SK-N-SH (cell line): ENCODE measurements at regions not wholly inside any gene's neighbourhood (a gene's known extent, or its start where the extent isn't known, plus 50 kb on each side); places are given as distances from the start of the nearest gene placed in this dataset.
A peak's percentile ranks its signal among the peaks of the same experiment; 100 is the strongest.
"Not testable (repeated sequence)": the region's sequence is repeated elsewhere in the genome, so short reads cannot be mapped to it uniquely, and the experiment has no call there.

Experiments used
- CTCF ChIA-PET: fragments of 300-600, 350-600 bp; formaldehyde crosslinking; extraction: SDS; loops from one replicate; lab custom pipeline; 2021; lab: Yijun Ruan, JAX
- POLR2A ChIA-PET: fragments of 350-600 bp; sonication (Branson Sonifier 250); formaldehyde crosslinking; extraction: SDS; loops from one replicate; lab custom pipeline; 2020; ENCODE audit warnings: antibody characterized with exemption, inconsistent platforms; lab: Yijun Ruan, JAX
- DNase-seq: peaks from one replicate; pipeline ENCODE4 v3.0.0; 2012
- H2AFZ ChIP-seq: fragments of 200-600 bp; sonication (generic); 2 replicates; pipeline ENCODE4 v1.8.1; 2016; ENCODE audit warnings: antibody characterized with exemption, mild to moderate bottlenecking, low read depth
- H3F3A ChIP-seq: fragments of 200-600 bp; sonication (generic); replicated peaks from 2 replicates; pipeline ENCODE3; 2016; ENCODE audit warnings: antibody characterized with exemption, mild to moderate bottlenecking; ENCODE audit not compliant: insufficient read depth
- H3K27ac ChIP-seq, 2 experiments: fragments of 200-500 bp in 1 of 2; fragments of 200-600 bp in 1 of 2; sonication (Bioruptor generic) in 1 of 2; sonication (generic), shearing (Covaris generic) in 1 of 2; 2 replicates each; pipeline versions ENCODE4 v1.5.1 to v1.6.1; 2014 to 2016; ENCODE audit warnings: low read depth in 2 of 2, inconsistent platforms in 1 of 2, low read length in 1 of 2, mild to moderate bottlenecking in 1 of 2, mixed read lengths in 1 of 2
- H3K27me3 ChIP-seq: fragments of 200-600 bp; sonication (generic), shearing (Covaris generic); 2 replicates; pipeline ENCODE4 v1.6.1; 2016; ENCODE audit warnings: mixed run types; ENCODE audit not compliant: insufficient read depth
- H3K36me3 ChIP-seq, 2 experiments: fragments of 200-500 bp in 1 of 2; fragments of 200-600 bp in 1 of 2; sonication (Bioruptor generic) in 1 of 2; sonication (generic) in 1 of 2; replicated peaks in 1 of 2; 2 replicates each; pipeline versions ENCODE3 to v1.5.1; 2014 to 2016; ENCODE audit warnings: low read length in 1 of 2, mild to moderate bottlenecking in 1 of 2; ENCODE audit not compliant: insufficient read depth in 2 of 2, control insufficient read depth in 1 of 2
- H3K4me1 ChIP-seq, 2 experiments: fragments of 200-500 bp in 1 of 2; fragments of 200-600 bp in 1 of 2; sonication (Bioruptor generic) in 1 of 2; sonication (generic), shearing (Covaris generic) in 1 of 2; 2 replicates each; pipeline versions ENCODE4 v1.5.1 to v1.6.1; 2014 to 2016; ENCODE audit warnings: low read depth in 1 of 2, low read length in 1 of 2, mixed run types in 1 of 2; ENCODE audit not compliant: insufficient read depth in 2 of 2, control insufficient read depth in 1 of 2
- H3K4me2 ChIP-seq: fragments of 200-600 bp; sonication (generic), shearing (Covaris generic); 2 replicates; pipeline ENCODE4 v1.6.1; 2017; ENCODE audit warnings: mixed run types
- H3K4me3 ChIP-seq, 2 experiments: fragments of 200-500 bp in 1 of 2; fragments of 200-600 bp in 1 of 2; sonication (Bioruptor generic) in 1 of 2; sonication (generic), shearing (Covaris generic) in 1 of 2; 2 replicates each; pipeline versions ENCODE4 v1.5.1 to v1.8.1; 2014 to 2016; ENCODE audit warnings: low read depth in 2 of 2, inconsistent platforms in 1 of 2, low read length in 1 of 2, mild to moderate bottlenecking in 1 of 2, mixed read lengths in 1 of 2, moderate library complexity in 1 of 2
- H3K79me2 ChIP-seq: fragments of 200-600 bp; sonication (generic); 2 replicates; pipeline ENCODE4 v1.8.1; 2017; ENCODE audit warnings: mild to moderate bottlenecking; ENCODE audit not compliant: insufficient read depth
- H3K9ac ChIP-seq: fragments of 200-600 bp; sonication (generic); 2 replicates; pipeline ENCODE4 v1.6.1; 2017; ENCODE audit warnings: mixed run types
- H3K9me2 ChIP-seq: fragments of 200-600 bp; sonication (generic); 2 replicates; pipeline ENCODE4 v1.6.1; 2017; ENCODE audit warnings: mixed run types
- H3K9me3 ChIP-seq: fragments of 200-600 bp; sonication (generic); 2 replicates; pipeline ENCODE4 v1.6.1; 2017; ENCODE audit warnings: mixed run types, mild to moderate bottlenecking, moderate library complexity
- H4K20me1 ChIP-seq: fragments of 200-600 bp; sonication (generic); 2 replicates; pipeline ENCODE4 v1.6.1; 2017; ENCODE audit warnings: mild to moderate bottlenecking, mixed run types; ENCODE audit not compliant: insufficient read depth
- ELF1 ChIP-seq: IDR thresholded peaks from 2 replicates; pipeline ENCODE4 v1.4.0; 2012
- EP300 ChIP-seq, 2 experiments: IDR thresholded peaks; 2 replicates each; pipeline versions ENCODE4 v1.4.0 to v1.6.1; 2012; ENCODE audit warnings: borderline replicate concordance in 1 of 2, low read depth in 1 of 2, low read length in 1 of 2
- FOSL2 ChIP-seq: IDR thresholded peaks from 2 replicates; pipeline ENCODE4 v1.4.0; 2012; ENCODE audit warnings: low read depth, mild to moderate bottlenecking, moderate library complexity, borderline replicate concordance
- FOXJ3 ChIP-seq: sonication (generic); formaldehyde crosslinking; IDR thresholded peaks from 2 replicates; pipeline ENCODE4 v1.5.1; 2020; ENCODE audit warnings: mild to moderate bottlenecking, missing genetic modification reagents
- FOXM1 ChIP-seq: IDR thresholded peaks from 2 replicates; pipeline ENCODE4 v1.4.0; 2012; ENCODE audit warnings: low read depth, mild to moderate bottlenecking
- JUND ChIP-seq: IDR thresholded peaks from 2 replicates; pipeline ENCODE4 v1.4.0; 2012
- NFIC ChIP-seq: IDR thresholded peaks from 2 replicates; pipeline ENCODE4 v1.4.0; 2012; ENCODE audit warnings: borderline replicate concordance
- WGBS: methylation state at CpG from one replicate; pipeline ENCODE4 v1.1.6; 2017; ENCODE audit warnings: low lambda C conversion rate; 5-methylcytosine and 5-hydroxymethylcytosine counted together
- TF ChIP-seq, protein P1 (sequence below): IDR thresholded peaks from 2 replicates; pipeline ENCODE4 v1.4.0; 2012; ENCODE audit warnings: low read depth, borderline replicate concordance
- TF ChIP-seq, protein P2 (sequence below): fragments of 150-350 bp; IDR thresholded peaks from 2 replicates; pipeline ENCODE4 v1.6.1; 2016; ENCODE audit warnings: mild to moderate bottlenecking, low read depth, low read length
- TF ChIP-seq, protein P3 (sequence below): fragments of 150-350 bp; IDR thresholded peaks from 2 replicates; pipeline ENCODE4 v1.6.1; 2017; ENCODE audit warnings: antibody characterized with exemption, low read length, low read depth, borderline replicate concordance
- TF ChIP-seq, protein P4 (sequence below): fragments of 200-600 bp; sonication (generic); IDR thresholded peaks from 2 replicates; pipeline ENCODE4 v1.6.1; 2017; ENCODE audit warnings: antibody characterized with exemption, mild to moderate bottlenecking, moderate library complexity

DNA sequence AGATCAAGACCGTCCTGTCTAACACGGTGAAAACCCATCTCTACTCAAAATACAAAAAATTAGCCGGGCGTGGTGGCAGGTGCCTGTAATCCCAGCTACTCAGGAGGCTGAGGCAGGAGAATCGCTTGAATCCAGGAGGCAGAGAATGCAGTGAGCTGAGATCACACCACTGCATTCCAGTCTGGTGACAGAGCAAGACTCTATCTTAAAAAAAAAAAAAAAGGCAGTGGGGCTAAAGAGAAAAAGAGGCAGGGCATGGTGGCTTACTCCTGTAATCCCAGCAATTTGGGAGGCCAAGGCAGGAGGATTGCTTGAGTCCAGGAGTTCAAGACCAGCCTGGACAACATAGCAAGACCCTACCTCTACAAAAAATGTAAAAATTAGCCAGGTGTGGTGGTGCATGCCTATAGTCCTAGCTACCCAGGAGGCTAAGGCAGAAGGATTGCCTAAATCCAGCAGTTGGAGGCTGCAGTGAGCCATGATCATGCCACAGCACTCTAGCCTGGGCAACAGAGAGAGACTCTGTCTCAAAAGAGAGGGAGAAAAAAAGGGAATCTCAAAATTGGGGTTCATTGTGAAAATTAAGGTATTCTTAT lies 106.4 kb downstream of the SKIDA1 start:
- H3K4me2 ChIP-seq, H3K4me1 ChIP-seq, H4K20me1 ChIP-seq, H3K27me3 ChIP-seq, H3F3A ChIP-seq, H3K9ac ChIP-seq, CTCF ChIA-PET, H3K9me3 ChIP-seq, H3K9me2 ChIP-seq, H3K27ac ChIP-seq, POLR2A ChIA-PET, H3K79me2 ChIP-seq, H2AFZ ChIP-seq, DNase-seq, H3K4me3 ChIP-seq, H3K36me3 ChIP-seq: not testable (repeated sequence)
- 0 out of 2 replicates have a peak, but pooled peaks have one; percentile 13 for TF ChIP-seq FOSL2
- 0 out of 2 replicates have a peak, but pooled peaks have one; percentile 20 for TF ChIP-seq JUND
- 68% methylated on average over 5 of the region's 5 CpGs for WGBS

DNA sequence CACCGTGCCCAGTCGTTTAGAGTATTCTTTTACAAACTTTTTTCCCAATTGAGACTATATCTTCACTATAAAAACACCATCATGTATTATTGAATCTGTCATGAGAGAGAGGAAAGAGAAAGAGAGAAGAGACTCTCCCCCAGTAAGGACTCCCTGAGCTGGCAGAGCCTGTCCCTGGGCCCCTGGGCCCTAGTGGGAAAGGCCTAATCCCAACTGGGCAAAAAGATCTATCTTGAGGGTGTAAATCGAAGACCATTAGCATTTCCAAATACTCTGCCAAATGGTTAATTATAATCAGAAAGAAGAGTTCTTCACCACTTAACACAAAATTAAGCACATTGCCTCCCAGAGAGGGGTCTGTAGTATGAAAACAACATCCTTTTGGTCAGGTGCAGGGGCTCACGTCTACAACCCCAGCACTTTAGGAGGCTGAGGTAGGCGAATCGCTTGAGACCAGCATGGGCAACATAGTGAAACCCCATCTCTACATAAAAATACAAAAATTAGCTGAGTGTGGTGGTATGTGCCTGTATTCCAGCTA lies 108.2 kb downstream of the SKIDA1 start:
- no peaks in the 10 kb centered on the region for H4K20me1 ChIP-seq
- H3K79me2 ChIP-seq: no peaks in the 10 kb centered on the region
- no peaks in the 10 kb centered on the region for H3F3A ChIP-seq
- no peaks in the 10 kb centered on the region for H3K9me3 ChIP-seq
- H3K4me2 ChIP-seq: no peak overlapping the region
- H3K27me3 ChIP-seq: no peaks in the 10 kb centered on the region
- peaks cover 0 to 3% of the 10 kb centered on the region in 2 experiments; a peak in 1 of 4 replicates for H3K4me1 ChIP-seq
- TF ChIP-seq, protein P1, sequence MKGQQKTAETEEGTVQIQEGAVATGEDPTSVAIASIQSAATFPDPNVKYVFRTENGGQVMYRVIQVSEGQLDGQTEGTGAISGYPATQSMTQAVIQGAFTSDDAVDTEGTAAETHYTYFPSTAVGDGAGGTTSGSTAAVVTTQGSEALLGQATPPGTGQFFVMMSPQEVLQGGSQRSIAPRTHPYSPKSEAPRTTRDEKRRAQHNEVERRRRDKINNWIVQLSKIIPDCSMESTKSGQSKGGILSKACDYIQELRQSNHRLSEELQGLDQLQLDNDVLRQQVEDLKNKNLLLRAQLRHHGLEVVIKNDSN: no peak
- TF ChIP-seq, protein P2, sequence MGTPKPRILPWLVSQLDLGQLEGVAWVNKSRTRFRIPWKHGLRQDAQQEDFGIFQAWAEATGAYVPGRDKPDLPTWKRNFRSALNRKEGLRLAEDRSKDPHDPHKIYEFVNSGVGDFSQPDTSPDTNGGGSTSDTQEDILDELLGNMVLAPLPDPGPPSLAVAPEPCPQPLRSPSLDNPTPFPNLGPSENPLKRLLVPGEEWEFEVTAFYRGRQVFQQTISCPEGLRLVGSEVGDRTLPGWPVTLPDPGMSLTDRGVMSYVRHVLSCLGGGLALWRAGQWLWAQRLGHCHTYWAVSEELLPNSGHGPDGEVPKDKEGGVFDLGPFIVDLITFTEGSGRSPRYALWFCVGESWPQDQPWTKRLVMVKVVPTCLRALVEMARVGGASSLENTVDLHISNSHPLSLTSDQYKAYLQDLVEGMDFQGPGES: no peak
- TF ChIP-seq, protein P3, sequence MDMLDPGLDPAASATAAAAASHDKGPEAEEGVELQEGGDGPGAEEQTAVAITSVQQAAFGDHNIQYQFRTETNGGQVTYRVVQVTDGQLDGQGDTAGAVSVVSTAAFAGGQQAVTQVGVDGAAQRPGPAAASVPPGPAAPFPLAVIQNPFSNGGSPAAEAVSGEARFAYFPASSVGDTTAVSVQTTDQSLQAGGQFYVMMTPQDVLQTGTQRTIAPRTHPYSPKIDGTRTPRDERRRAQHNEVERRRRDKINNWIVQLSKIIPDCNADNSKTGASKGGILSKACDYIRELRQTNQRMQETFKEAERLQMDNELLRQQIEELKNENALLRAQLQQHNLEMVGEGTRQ: no peak
- TF ChIP-seq ELF1 (no peak), NFIC (no peak), FOXM1 (no peak), FOXJ3 (CRISPR knock-in tag) (no peak), EP300 (IDR thresholded peaks at IDR 0.05; ENCODE audit: borderline replicate concordance in 1 of 2, low read depth in 1 of 2, low read length in 1 of 2) (no peak), JUND (no peak)
- TF ChIP-seq, protein P4, sequence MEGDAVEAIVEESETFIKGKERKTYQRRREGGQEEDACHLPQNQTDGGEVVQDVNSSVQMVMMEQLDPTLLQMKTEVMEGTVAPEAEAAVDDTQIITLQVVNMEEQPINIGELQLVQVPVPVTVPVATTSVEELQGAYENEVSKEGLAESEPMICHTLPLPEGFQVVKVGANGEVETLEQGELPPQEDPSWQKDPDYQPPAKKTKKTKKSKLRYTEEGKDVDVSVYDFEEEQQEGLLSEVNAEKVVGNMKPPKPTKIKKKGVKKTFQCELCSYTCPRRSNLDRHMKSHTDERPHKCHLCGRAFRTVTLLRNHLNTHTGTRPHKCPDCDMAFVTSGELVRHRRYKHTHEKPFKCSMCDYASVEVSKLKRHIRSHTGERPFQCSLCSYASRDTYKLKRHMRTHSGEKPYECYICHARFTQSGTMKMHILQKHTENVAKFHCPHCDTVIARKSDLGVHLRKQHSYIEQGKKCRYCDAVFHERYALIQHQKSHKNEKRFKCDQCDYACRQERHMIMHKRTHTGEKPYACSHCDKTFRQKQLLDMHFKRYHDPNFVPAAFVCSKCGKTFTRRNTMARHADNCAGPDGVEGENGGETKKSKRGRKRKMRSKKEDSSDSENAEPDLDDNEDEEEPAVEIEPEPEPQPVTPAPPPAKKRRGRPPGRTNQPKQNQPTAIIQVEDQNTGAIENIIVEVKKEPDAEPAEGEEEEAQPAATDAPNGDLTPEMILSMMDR: no peak
- TF ChIP-seq, all 33 proteins: peak for 0
- 94% methylated on average over 6 of the region's 6 CpGs for WGBS
- ChIA-PET CTCF (interaction anchor here (0.8 kb wide), 1 partner anchor 1654 kb away, joined by 3 read pairs; no protein-coding TSS in a partner anchor), POLR2A (no interaction called here)
- Histone ChIP-seq H2AFZ (no peak overlapping the region), H3K9me2 (no peaks in the 10 kb centered on the region), H3K9ac (no peak overlapping the region), H3K36me3 (no peaks in the 10 kb centered on the region), H3K27ac (no peak overlapping the region), H3K4me3 (no peak overlapping the region)
- no peak for DNase-seq
